Parathyroid adenoma (tissue), 2 donors: ENCODE measurements at regions not wholly inside any gene's neighbourhood (a gene's known extent, or its start where the extent isn't known, plus 50 kb on each side); places are given as distances from the start of the nearest gene placed in this dataset.
A peak's percentile ranks its signal among the peaks of the same experiment; 100 is the strongest.

Source experiments
- H2AFZ ChIP-seq: fragments of 300-600 bp; sonication (generic); one replicate; pipeline ENCODE4 v1.7.0; 2017; ENCODE audit warnings: antibody characterized with exemption, mild to moderate bottlenecking
- H3K27ac ChIP-seq: fragments of 300-600 bp; sonication (generic); one replicate; pipeline ENCODE4 v1.7.0; 2017
- H3K27me3 ChIP-seq: fragments of 300-600 bp; sonication (generic); one replicate; pipeline ENCODE4 v1.7.0; 2017; ENCODE audit warnings: low read length; ENCODE audit not compliant: control insufficient read depth, insufficient read depth
- H3K36me3 ChIP-seq: fragments of 300-600 bp; sonication (generic); one replicate; pipeline ENCODE4 v1.7.0; 2017; ENCODE audit warnings: low read length; ENCODE audit not compliant: control insufficient read depth, insufficient read depth
- H3K4me1 ChIP-seq: fragments of 300-600 bp; sonication (generic); one replicate; pipeline ENCODE4 v1.7.0; 2017; ENCODE audit warnings: control low read depth
- H3K4me2 ChIP-seq: fragments of 300-600 bp; sonication (generic); one replicate; pipeline ENCODE4 v1.7.0; 2017; ENCODE audit warnings: low read length
- H3K4me3 ChIP-seq: fragments of 300-600 bp; sonication (generic); one replicate; pipeline ENCODE4 v1.7.0; 2017; ENCODE audit warnings: low read depth, low read length
- H3K79me2 ChIP-seq: fragments of 300-600 bp; sonication (generic); one replicate; pipeline ENCODE4 v1.7.0; 2017; ENCODE audit warnings: control low read depth
- H3K9ac ChIP-seq: fragments of 300-600 bp; sonication (generic); one replicate; pipeline ENCODE4 v1.7.0; 2017; ENCODE audit warnings: mild to moderate bottlenecking
- H3K9me3 ChIP-seq: fragments of 300-600 bp; sonication (generic); one replicate; pipeline ENCODE4 v1.7.0; 2017; ENCODE audit warnings: low read length; ENCODE audit not compliant: control insufficient read depth
- CTCF ChIP-seq: fragments of 300-600 bp; sonication (generic); IDR thresholded peaks from one replicate; pipeline ENCODE4 v1.7.0; 2017; ENCODE audit warnings: antibody characterized with exemption, mild to moderate bottlenecking
- donor health status: primary hyperparathyroidism.

DNA sequence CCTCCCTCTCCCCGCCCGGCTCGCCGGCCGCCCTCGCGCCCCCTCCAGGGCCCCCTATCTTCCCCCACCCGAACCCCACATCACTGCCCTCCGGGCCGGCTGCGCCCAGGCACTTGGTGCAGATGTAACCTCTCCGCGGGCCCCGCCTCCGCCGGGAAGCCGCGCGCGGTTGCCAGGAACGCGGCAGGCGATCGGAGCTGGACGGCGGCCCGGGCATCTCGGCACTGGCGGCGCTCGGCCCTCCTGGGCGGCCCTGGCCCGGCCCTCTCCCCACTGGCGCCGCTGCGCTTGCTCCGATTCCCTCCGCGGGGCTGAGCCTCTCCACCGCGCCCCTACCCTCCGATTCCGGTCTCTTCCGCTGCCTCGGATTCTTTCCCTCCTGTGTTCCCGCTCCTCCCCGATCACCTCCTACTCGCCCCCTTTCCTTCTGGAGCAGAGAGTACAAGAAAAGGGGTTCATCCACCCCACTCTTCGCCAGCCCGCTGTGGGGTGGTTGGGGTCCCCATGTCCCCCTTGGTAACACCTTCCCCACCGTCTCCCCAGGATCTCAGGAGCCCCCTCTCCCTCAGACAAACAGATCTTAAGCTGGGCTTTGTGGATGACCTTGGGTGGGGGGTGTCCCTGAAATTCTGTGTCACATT, 70.6 kb downstream of the C9orf50 start:
- Histone ChIP-seq H3K27me3 (no peaks in the 10 kb centered on the region), H3K9me3 (no peaks in the 10 kb centered on the region), H2AFZ (peak overlapping the region; percentile 75), H3K36me3 (no peaks in the 10 kb centered on the region), H3K4me1 (peaks cover 6% of the 10 kb centered on the region), H3K9ac (no peak overlapping the region), H3K4me3 (peak overlapping the region; percentile 12), H3K79me2 (no peaks in the 10 kb centered on the region), H3K4me2 (peak overlapping the region; percentile 44), H3K27ac (no peak overlapping the region)
- TF ChIP-seq CTCF: no peak

DNA sequence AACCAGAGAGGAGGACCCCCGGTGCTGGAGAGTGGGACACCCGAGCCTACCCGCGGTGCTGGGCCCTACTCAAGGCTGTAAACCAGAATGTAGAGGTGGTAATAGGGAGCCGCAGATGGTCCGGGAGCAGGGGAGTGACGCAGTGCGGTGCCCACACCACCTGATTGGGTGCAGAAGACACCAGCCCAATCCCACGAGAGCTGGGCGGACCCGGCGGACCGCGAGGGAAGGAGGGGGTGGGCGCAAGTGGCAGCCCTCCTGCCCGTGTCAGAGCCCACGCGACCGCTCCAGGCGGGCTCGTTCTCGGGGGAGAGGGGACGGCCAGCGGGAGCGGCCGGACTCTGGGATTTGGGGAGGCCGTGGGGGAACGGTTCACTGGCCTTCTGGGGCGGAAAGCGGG, 71.2 kb downstream of the C9orf50 start:
- Histone ChIP-seq H3K4me2 (peak overlapping the region; percentile 44), H3K36me3 (no peaks in the 10 kb centered on the region), H2AFZ (peak overlapping the region; percentile 75), H3K4me1 (peaks cover 6% of the 10 kb centered on the region), H3K79me2 (no peaks in the 10 kb centered on the region), H3K4me3 (peak overlapping the region; percentile 12), H3K9ac (no peak overlapping the region), H3K27ac (peak overlapping the region; percentile 20), H3K9me3 (no peaks in the 10 kb centered on the region), H3K27me3 (no peaks in the 10 kb centered on the region)
- no peak for TF ChIP-seq CTCF

DNA sequence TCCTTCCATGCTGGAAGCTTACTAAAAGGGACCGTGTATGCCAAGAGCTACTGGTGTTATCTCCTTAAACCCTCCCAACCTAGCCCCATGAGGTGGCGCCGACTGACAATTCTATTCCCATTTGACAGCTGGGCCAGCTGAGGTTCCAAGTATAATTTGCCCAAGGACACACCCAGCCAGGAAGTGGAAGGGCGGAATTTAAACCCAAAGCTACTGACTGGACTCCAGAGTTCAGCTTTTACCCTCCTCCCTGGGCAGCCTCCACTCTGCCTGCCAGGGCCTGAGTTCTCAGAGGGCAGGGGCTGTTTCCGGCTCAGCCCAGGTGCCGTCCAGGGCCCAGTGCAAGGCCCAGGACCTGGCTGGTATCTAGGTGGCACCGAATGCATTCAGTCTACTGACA, 71.8 kb downstream of the C9orf50 start:
- H3K27me3 ChIP-seq: no peaks in the 10 kb centered on the region
- no peaks in the 10 kb centered on the region for H3K9me3 ChIP-seq
- peak overlapping the region; percentile 20 for H3K27ac ChIP-seq
- no peaks in the 10 kb centered on the region for H3K79me2 ChIP-seq
- no peak overlapping the region for H3K4me3 ChIP-seq
- TF ChIP-seq CTCF: no peak
- peaks cover 6% of the 10 kb centered on the region for H3K4me1 ChIP-seq
- H2AFZ ChIP-seq: no peak overlapping the region
- H3K36me3 ChIP-seq: no peaks in the 10 kb centered on the region
- H3K9ac ChIP-seq: no peak overlapping the region
- no peak overlapping the region for H3K4me2 ChIP-seq

GRCh38 chr9:129548571-129549135, 72.2 kb downstream of the C9orf50 start:
- no peaks in the 10 kb centered on the region for H3K27me3 ChIP-seq
- H3K9ac ChIP-seq: no peak overlapping the region
- H3K27ac ChIP-seq: no peak overlapping the region

More at GRCh38 chr9:129548571-129549135, 72.2 kb downstream of the C9orf50 start:
- peaks cover 2% of the 10 kb centered on the region for H3K4me1 ChIP-seq
- no peak overlapping the region for H3K4me3 ChIP-seq
- no peak overlapping the region for H3K4me2 ChIP-seq
- H3K36me3 ChIP-seq: no peaks in the 10 kb centered on the region
- TF ChIP-seq CTCF: no peak
- no peaks in the 10 kb centered on the region for H3K79me2 ChIP-seq
- H3K9me3 ChIP-seq: no peaks in the 10 kb centered on the region
- H2AFZ ChIP-seq: no peak overlapping the region
